ENCODE measurements at regions not wholly inside any gene's neighbourhood (a gene's known extent, or its start where the extent isn't known, plus 50 kb on each side); places are given as distances from the start of the nearest gene placed in this dataset.

- no peak for TF ChIP-seq POLR2A (IDR thresholded peaks at IDR 0.05; ENCODE audit: control extremely low read depth in 1 of 2, low read depth in 2 of 2, low read length in 2 of 2)
- no peak for TF ChIP-seq JUND (IDR thresholded peaks at IDR 0.05; ENCODE audit: low read length)
- TF ChIP-seq CTCF (IDR thresholded peaks at IDR 0.05; ENCODE audit: control extremely low read depth in 1 of 3, insufficient read depth in 1 of 3, low read depth in 1 of 3, low read length in 3 of 3) = no peak
Observed at GRCh38 chr5:5710471-5710870, 288.0 kb downstream of the ICE1 start.

All from H1 (cell line).